ENCODE measurements at regions not wholly inside any gene's neighbourhood (a gene's known extent, or its start where the extent isn't known, plus 50 kb on each side); places are given as distances from the start of the nearest gene placed in this dataset.
"Not testable (repeated sequence)": the region's sequence is repeated elsewhere in the genome, so short reads cannot be mapped to it uniquely, and the experiment has no call there.

- Mint-ChIP-seq H3K27me3 (ENCODE audit: low read depth in 3 of 3) (peaks cover 0 to 1% (median 0%) of the 10 kb centered on the region in 3 donors), H3K4me1 (no peaks in the 10 kb centered on the region), H3K9me3 (peaks cover 7 to 18% (median 15%) of the 10 kb centered on the region in 7 donors), H3K36me3 (no peaks in the 10 kb centered on the region), H3K27ac (no peak overlapping the region), H3K4me3 (no peak overlapping the region)
- Histone ChIP-seq H3K9ac (ENCODE audit: insufficient read depth, low read length, poor library complexity, severe bottlenecking) (no peak overlapping the region), H3K4me1 (ENCODE audit: control insufficient read depth in 1 of 2, insufficient read depth in 2 of 2, low read length in 2 of 2) (no peaks in the 10 kb centered on the region), H4K20me1 (ENCODE audit: insufficient read depth, low read length) (no peaks in the 10 kb centered on the region), H3K36me3 (replicated peaks in 1 of 2; ENCODE audit: control insufficient read depth in 1 of 2, insufficient read depth in 2 of 2, low read length in 2 of 2) (no peaks in the 10 kb centered on the region), H3K79me2 (ENCODE audit: insufficient read depth, low read length) (no peaks in the 10 kb centered on the region), H3K4me2 (replicated peaks; ENCODE audit: extremely low read depth, low read length, poor library complexity, severe bottlenecking) (no peak overlapping the region), H2AFZ (ENCODE audit: insufficient read depth, low read depth, low read length, poor library complexity, severe bottlenecking) (no peak overlapping the region), H3K27me3 (ENCODE audit: control insufficient read depth in 2 of 2, insufficient read depth in 2 of 2, low read length in 2 of 2) (no peaks in the 10 kb centered on the region), H3K4me3 (replicated peaks in 1 of 3; ENCODE audit: low read depth in 2 of 3, low read length in 3 of 3) (no peak overlapping the region), H3K9me3 (replicated peaks in 1 of 2; ENCODE audit: control insufficient read depth in 1 of 2, insufficient read depth in 1 of 2, low read length in 2 of 2) (peaks cover 15 to 22% of the 10 kb centered on the region in 2 donors), H3K27ac (ENCODE audit: low read depth in 1 of 2, low read length in 2 of 2) (no peak overlapping the region)
- DNase-seq: no peak
- no CpG with 5 or more reads among the region's 4 CpGs for WGBS (ENCODE audit: insufficient coverage)
- intact Hi-C loops (cut with micrococcal nuclease): no loop called here
- no peak for TF ChIP-seq CTCF (IDR thresholded peaks at IDR 0.05)
Observed at GRCh38 chr1:95659588-95659987, 425.6 kb downstream of the RWDD3 start.

- WGBS (ENCODE audit: insufficient coverage): no CpG with 5 or more reads among the region's 2 CpGs
- Histone ChIP-seq H3K27ac (ENCODE audit: low read depth in 1 of 2, low read length in 2 of 2) (no peak overlapping the region), H3K79me2 (ENCODE audit: insufficient read depth, low read length) (no peaks in the 10 kb centered on the region), H3K4me2 (replicated peaks; ENCODE audit: extremely low read depth, low read length, poor library complexity, severe bottlenecking) (no peak overlapping the region), H3K27me3 (ENCODE audit: control insufficient read depth in 2 of 2, insufficient read depth in 2 of 2, low read length in 2 of 2) (no peaks in the 10 kb centered on the region), H3K9ac (ENCODE audit: insufficient read depth, low read length, poor library complexity, severe bottlenecking) (no peak overlapping the region), H4K20me1 (ENCODE audit: insufficient read depth, low read length) (no peaks in the 10 kb centered on the region), H3K9me3 (replicated peaks in 1 of 2; ENCODE audit: control insufficient read depth in 1 of 2, insufficient read depth in 1 of 2, low read length in 2 of 2) (peaks cover 23 to 25% of the 10 kb centered on the region in 2 donors), H3K4me3 (replicated peaks in 1 of 3; ENCODE audit: low read depth in 2 of 3, low read length in 3 of 3) (no peak overlapping the region), H2AFZ (ENCODE audit: insufficient read depth, low read depth, low read length, poor library complexity, severe bottlenecking) (no peak overlapping the region), H3K36me3 (replicated peaks in 1 of 2; ENCODE audit: control insufficient read depth in 1 of 2, insufficient read depth in 2 of 2, low read length in 2 of 2) (no peaks in the 10 kb centered on the region), H3K4me1 (ENCODE audit: control insufficient read depth in 1 of 2, insufficient read depth in 2 of 2, low read length in 2 of 2) (no peaks in the 10 kb centered on the region)
- TF ChIP-seq CTCF (IDR thresholded peaks at IDR 0.05): no peak
- peaks cover 7 to 21% (median 15%) of the 10 kb centered on the region in 7 donors for H3K9me3 Mint-ChIP-seq
- H3K27me3 Mint-ChIP-seq (ENCODE audit: low read depth in 3 of 3): peaks cover 0 to 1% (median 0%) of the 10 kb centered on the region in 3 donors
- H3K27ac Mint-ChIP-seq: no peak overlapping the region
- no peaks in the 10 kb centered on the region for H3K36me3 Mint-ChIP-seq
- no peaks in the 10 kb centered on the region for H3K4me1 Mint-ChIP-seq
- DNase-seq: no peak
- intact Hi-C loops (cut with micrococcal nuclease): no loop called here
- H3K4me3 Mint-ChIP-seq: no peak overlapping the region
Observed at GRCh38 chr1:95660736-95661135, 426.7 kb downstream of the RWDD3 start.

- H3K36me3 ChIP-seq (replicated peaks in 1 of 2; ENCODE audit: control insufficient read depth in 1 of 2, insufficient read depth in 2 of 2, low read length in 2 of 2); H3K4me3 Mint-ChIP-seq; H3K27me3 ChIP-seq (ENCODE audit: control insufficient read depth in 2 of 2, insufficient read depth in 2 of 2, low read length in 2 of 2); H3K9ac ChIP-seq (ENCODE audit: insufficient read depth, low read length, poor library complexity, severe bottlenecking); H3K4me1 ChIP-seq (ENCODE audit: control insufficient read depth in 1 of 2, insufficient read depth in 2 of 2, low read length in 2 of 2); H3K27me3 Mint-ChIP-seq (ENCODE audit: low read depth in 3 of 3); H3K27ac Mint-ChIP-seq; H3K79me2 ChIP-seq (ENCODE audit: insufficient read depth, low read length); H4K20me1 ChIP-seq (ENCODE audit: insufficient read depth, low read length); H3K4me3 ChIP-seq (replicated peaks in 1 of 3; ENCODE audit: low read depth in 2 of 3, low read length in 3 of 3); H3K27ac ChIP-seq (ENCODE audit: low read depth in 1 of 2, low read length in 2 of 2); intact Hi-C loops (cut with micrococcal nuclease); DNase-seq; H3K4me2 ChIP-seq (replicated peaks; ENCODE audit: extremely low read depth, low read length, poor library complexity, severe bottlenecking); H2AFZ ChIP-seq (ENCODE audit: insufficient read depth, low read depth, low read length, poor library complexity, severe bottlenecking); H3K4me1 Mint-ChIP-seq; H3K36me3 Mint-ChIP-seq: not testable (repeated sequence)
- 84% methylated on average over 7 of the region's 8 CpGs for WGBS (ENCODE audit: insufficient coverage)
- H3K9me3 ChIP-seq (replicated peaks in 1 of 2; ENCODE audit: control insufficient read depth in 1 of 2, insufficient read depth in 1 of 2, low read length in 2 of 2): peaks cover 27 to 29% of the 10 kb centered on the region in 2 donors
- peaks cover 7 to 22% (median 17%) of the 10 kb centered on the region in 7 donors for H3K9me3 Mint-ChIP-seq
Observed at GRCh38 chr1:95663530-95663929, 429.5 kb downstream of the RWDD3 start.

Measured in CD14-positive monocyte (primary cell).